GM18505 (cell line): ENCODE measurements at regions not wholly inside any gene's neighbourhood (a gene's known extent, or its start where the extent isn't known, plus 50 kb on each side); places are given as distances from the start of the nearest gene placed in this dataset.
"Not testable (repeated sequence)": the region's sequence is repeated elsewhere in the genome, so short reads cannot be mapped to it uniquely, and the experiment has no call there.

ENCODE experiments used
- ATAC-seq: cut with Tn5 transposase; IDR thresholded peaks from one replicate; pipeline ENCODE4 v1.9.1; 2021; ENCODE audit not compliant: unreplicated experiment
- POLR2A ChIP-seq: IDR thresholded peaks from 4 replicates; pipeline ENCODE4 v1.6.1; 2011; ENCODE audit warnings: borderline replicate concordance; ENCODE audit not compliant: insufficient read depth, insufficient read length; ENCODE audit errors: extremely low read depth

GRCh38 chr2:144748443-144748842 lies 228.5 kb upstream of the ZEB2 start:
- no peak for TF ChIP-seq POLR2A
- ATAC-seq: no peak

- no peak for TF ChIP-seq POLR2A
- no peak for ATAC-seq
Observed at GRCh38 chr2:144747571-144747970, 227.7 kb upstream of the ZEB2 start.

GRCh38 chr2:144745424-144745823 lies 225.5 kb upstream of the ZEB2 start:
- TF ChIP-seq POLR2A: no peak
- no peak for ATAC-seq

GRCh38 chr2:144738749-144739148 lies 218.8 kb upstream of the ZEB2 start:
- no peak for TF ChIP-seq POLR2A
- no peak for ATAC-seq

GRCh38 chr2:144730711-144731110 lies 210.8 kb upstream of the ZEB2 start:
- TF ChIP-seq POLR2A: no peak

GRCh38 chr2:144724460-144724859 lies 204.5 kb upstream of the ZEB2 start:
- not testable (repeated sequence) for ATAC-seq

More at GRCh38 chr2:144730711-144731110, 210.8 kb upstream of the ZEB2 start:
- ATAC-seq: no peak

GRCh38 chr2:144718376-144718775 lies 198.5 kb upstream of the ZEB2 start:
- TF ChIP-seq POLR2A: no peak
- ATAC-seq: no peak

- no peak for TF ChIP-seq POLR2A
- ATAC-seq: no peak
Observed at GRCh38 chr2:144715992-144716391, 196.1 kb upstream of the ZEB2 start.

GRCh38 chr2:144713410-144713809 lies 193.5 kb upstream of the ZEB2 start:
- TF ChIP-seq POLR2A: no peak
- no peak for ATAC-seq

- no peak for TF ChIP-seq POLR2A
- ATAC-seq: no peak
Observed at GRCh38 chr2:144712550-144712940, 192.6 kb upstream of the ZEB2 start.

GRCh38 chr2:144711630-144712549 lies 192.0 kb upstream of the ZEB2 start:
- no peak for ATAC-seq
- no peak for TF ChIP-seq POLR2A

- no peak for TF ChIP-seq POLR2A
- ATAC-seq: no peak
Observed at GRCh38 chr2:144711084-144711483, 191.2 kb upstream of the ZEB2 start.

GRCh38 chr2:144708626-144709025 lies 188.7 kb upstream of the ZEB2 start:
- TF ChIP-seq POLR2A: no peak
- ATAC-seq: no peak

- TF ChIP-seq POLR2A: no peak
- ATAC-seq: no peak
Observed at GRCh38 chr2:144707736-144708326, 187.9 kb upstream of the ZEB2 start.
